Skin epidermis (tissue), 12 donors: ENCODE measurements at regions not wholly inside any gene's neighbourhood (a gene's known extent, or its start where the extent isn't known, plus 50 kb on each side); places are given as distances from the start of the nearest gene placed in this dataset.
"Not testable (repeated sequence)": the region's sequence is repeated elsewhere in the genome, so short reads cannot be mapped to it uniquely, and the experiment has no call there.

Source experiments
- H3K27ac ChIP-seq, 21 experiments: fragments of 200-600 bp; sonication (generic) in 11 of 21; one replicate each; pipeline ENCODE4 v1.5.0; 2020; ENCODE audit warnings: mild to moderate bottlenecking in 3 of 21, inconsistent platforms in 2 of 21, moderate library complexity in 2 of 21
- H3K4me3 ChIP-seq, 7 experiments: fragments of 200-600 bp; sonication (generic) in 2 of 7; one replicate each; pipeline ENCODE4 v1.5.0; 2020; ENCODE audit warnings: inconsistent platforms in 2 of 7, mild to moderate bottlenecking in 2 of 7, moderate library complexity in 1 of 7

GRCh38 chr15:26007151-26007550 lies 144.0 kb upstream of the ATP10A start:
- Histone ChIP-seq H3K4me3 (no peak overlapping the region), H3K27ac (no peak overlapping the region)

GRCh38 chr15:26001201-26001600 lies 138.1 kb upstream of the ATP10A start:
- H3K27ac ChIP-seq, result no peak overlapping the region
- no peak overlapping the region for H3K4me3 ChIP-seq

- no peak overlapping the region for H3K27ac ChIP-seq
- no peak overlapping the region for H3K4me3 ChIP-seq
Measured at GRCh38 chr15:25993506-25993905, 130.4 kb upstream of the ATP10A start.

GRCh38 chr15:25990220-25990619 lies 127.1 kb upstream of the ATP10A start:
- Histone ChIP-seq H3K27ac (no peak overlapping the region), H3K4me3 (no peak overlapping the region)

- no peak overlapping the region for H3K4me3 ChIP-seq
- no peak overlapping the region for H3K27ac ChIP-seq
Measured at GRCh38 chr15:25989327-25989726, 126.2 kb upstream of the ATP10A start.

GRCh38 chr15:25988716-25989115 lies 125.6 kb upstream of the ATP10A start:
- not testable (repeated sequence) for H3K27ac ChIP-seq, H3K4me3 ChIP-seq

GRCh38 chr15:25987638-25988037 lies 124.5 kb upstream of the ATP10A start:
- no peak overlapping the region for H3K4me3 ChIP-seq

GRCh38 chr15:25985165-25985564 lies 122.0 kb upstream of the ATP10A start:
- no peak overlapping the region for H3K27ac ChIP-seq
- no peak overlapping the region for H3K4me3 ChIP-seq

More at GRCh38 chr15:25987638-25988037, 124.5 kb upstream of the ATP10A start:
- H3K27ac ChIP-seq, result no peak overlapping the region

GRCh38 chr15:25982736-25983135 lies 119.6 kb upstream of the ATP10A start:
- Histone ChIP-seq H3K4me3 (no peak overlapping the region), H3K27ac (no peak overlapping the region)

- Histone ChIP-seq H3K27ac (no peak overlapping the region), H3K4me3 (no peak overlapping the region)
Measured at GRCh38 chr15:25981114-25981513, 118.0 kb upstream of the ATP10A start.

GRCh38 chr15:25972141-25972675 lies 109.1 kb upstream of the ATP10A start:
- Histone ChIP-seq H3K4me3 (no peak overlapping the region), H3K27ac (no peak overlapping the region)

GRCh38 chr15:25971053-25971452 lies 107.9 kb upstream of the ATP10A start:
- Histone ChIP-seq H3K4me3 (no peak overlapping the region), H3K27ac (no peak overlapping the region)

- no peak overlapping the region for H3K4me3 ChIP-seq
- H3K27ac ChIP-seq, result no peak overlapping the region
Measured at GRCh38 chr15:25969886-25970285, 106.8 kb upstream of the ATP10A start.

GRCh38 chr15:25967116-25967515 lies 104.0 kb upstream of the ATP10A start:
- no peak overlapping the region for H3K27ac ChIP-seq
- no peak overlapping the region for H3K4me3 ChIP-seq

GRCh38 chr15:25965326-25965725 lies 102.2 kb upstream of the ATP10A start:
- Histone ChIP-seq H3K4me3 (no peak overlapping the region), H3K27ac (no peak overlapping the region)

- Histone ChIP-seq H3K27ac (no peak overlapping the region), H3K4me3 (no peak overlapping the region)
Measured at GRCh38 chr15:25960273-25960672, 97.1 kb upstream of the ATP10A start.

GRCh38 chr15:25959100-25959499 lies 96.0 kb upstream of the ATP10A start:
- Histone ChIP-seq H3K4me3 (no peak overlapping the region), H3K27ac (no peak overlapping the region)

- H3K4me3 ChIP-seq, result no peak overlapping the region
Measured at GRCh38 chr15:25955628-25956027, 92.5 kb upstream of the ATP10A start.

GRCh38 chr15:25954398-25954797 lies 91.3 kb upstream of the ATP10A start:
- Histone ChIP-seq H3K27ac (no peak overlapping the region), H3K4me3 (no peak overlapping the region)

More at GRCh38 chr15:25955628-25956027, 92.5 kb upstream of the ATP10A start:
- no peak overlapping the region for H3K27ac ChIP-seq

GRCh38 chr15:25950014-25950413 lies 86.9 kb upstream of the ATP10A start:
- H3K27ac ChIP-seq, result no peak overlapping the region
- no peak overlapping the region for H3K4me3 ChIP-seq

GRCh38 chr15:25947323-25948314 lies 84.5 kb upstream of the ATP10A start:
- H3K4me3 ChIP-seq, result no peak overlapping the region
- H3K27ac ChIP-seq, result no peak overlapping the region
